ENCODE measurements at regions not wholly inside any gene's neighbourhood (a gene's known extent, or its start where the extent isn't known, plus 50 kb on each side); places are given as distances from the start of the nearest gene placed in this dataset.

GRCh38 chr16:63241497-63242028, 1205.3 kb upstream of the CDH8 start:
- in situ Hi-C loops (cut with MboI), result no loop called here
- H3K4me1 ChIP-seq (ENCODE audit: control insufficient read depth, insufficient read depth, low read length), result no peaks in the 10 kb centered on the region
- ChIA-PET SMC1A (ENCODE audit: uncharacterized antibody, unreplicated experiment) (no interaction called here), RAD21 (ENCODE audit: unreplicated experiment) (no interaction called here), CTCF (no interaction called here), POLR2A (no interaction called here)
- no peak for FAIRE-seq
- intact Hi-C loops (cut with micrococcal nuclease; ENCODE audit: unreplicated experiment), result no loop called here
- no peak for ATAC-seq
- no peaks in the 10 kb centered on the region for H3K79me2 ChIP-seq (ENCODE audit: control insufficient read depth, insufficient read depth, low read length)
- TF ChIP-seq ATF2 (IDR thresholded peaks at IDR 0.05; ENCODE audit: low read length) (no peak), NR2C1 (IDR thresholded peaks at IDR 0.05) (no peak), MLLT1 (IDR thresholded peaks at IDR 0.05) (no peak), EGR1 (IDR thresholded peaks at IDR 0.05; ENCODE audit: borderline replicate concordance in 1 of 2, low read depth in 2 of 2, low read length in 2 of 2) (no peak), IRF4 (IDR thresholded peaks at IDR 0.05; ENCODE audit: low read depth, low read length) (no peak), RAD21 (IDR thresholded peaks at IDR 0.05; ENCODE audit: insufficient read depth, low read depth, low read length) (no peak), GABPA (IDR thresholded peaks at IDR 0.05; ENCODE audit: low read depth) (no peak), IKZF1 (conservative IDR thresholded peaks at IDR 0.05) (no peak), HSF1 (IDR thresholded peaks at IDR 0.05; ENCODE audit: low read depth, low read length) (no peak)
- TF ChIP-seq, protein P1, sequence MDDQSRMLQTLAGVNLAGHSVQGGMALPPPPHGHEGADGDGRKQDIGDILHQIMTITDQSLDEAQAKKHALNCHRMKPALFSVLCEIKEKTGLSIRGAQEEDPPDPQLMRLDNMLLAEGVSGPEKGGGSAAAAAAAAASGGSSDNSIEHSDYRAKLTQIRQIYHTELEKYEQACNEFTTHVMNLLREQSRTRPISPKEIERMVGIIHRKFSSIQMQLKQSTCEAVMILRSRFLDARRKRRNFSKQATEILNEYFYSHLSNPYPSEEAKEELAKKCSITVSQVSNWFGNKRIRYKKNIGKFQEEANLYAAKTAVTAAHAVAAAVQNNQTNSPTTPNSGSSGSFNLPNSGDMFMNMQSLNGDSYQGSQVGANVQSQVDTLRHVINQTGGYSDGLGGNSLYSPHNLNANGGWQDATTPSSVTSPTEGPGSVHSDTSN (IDR thresholded peaks at IDR 0.05; ENCODE audit: insufficient replicate concordance, low read depth, low read length), result no peak
- TF ChIP-seq, protein P2, sequence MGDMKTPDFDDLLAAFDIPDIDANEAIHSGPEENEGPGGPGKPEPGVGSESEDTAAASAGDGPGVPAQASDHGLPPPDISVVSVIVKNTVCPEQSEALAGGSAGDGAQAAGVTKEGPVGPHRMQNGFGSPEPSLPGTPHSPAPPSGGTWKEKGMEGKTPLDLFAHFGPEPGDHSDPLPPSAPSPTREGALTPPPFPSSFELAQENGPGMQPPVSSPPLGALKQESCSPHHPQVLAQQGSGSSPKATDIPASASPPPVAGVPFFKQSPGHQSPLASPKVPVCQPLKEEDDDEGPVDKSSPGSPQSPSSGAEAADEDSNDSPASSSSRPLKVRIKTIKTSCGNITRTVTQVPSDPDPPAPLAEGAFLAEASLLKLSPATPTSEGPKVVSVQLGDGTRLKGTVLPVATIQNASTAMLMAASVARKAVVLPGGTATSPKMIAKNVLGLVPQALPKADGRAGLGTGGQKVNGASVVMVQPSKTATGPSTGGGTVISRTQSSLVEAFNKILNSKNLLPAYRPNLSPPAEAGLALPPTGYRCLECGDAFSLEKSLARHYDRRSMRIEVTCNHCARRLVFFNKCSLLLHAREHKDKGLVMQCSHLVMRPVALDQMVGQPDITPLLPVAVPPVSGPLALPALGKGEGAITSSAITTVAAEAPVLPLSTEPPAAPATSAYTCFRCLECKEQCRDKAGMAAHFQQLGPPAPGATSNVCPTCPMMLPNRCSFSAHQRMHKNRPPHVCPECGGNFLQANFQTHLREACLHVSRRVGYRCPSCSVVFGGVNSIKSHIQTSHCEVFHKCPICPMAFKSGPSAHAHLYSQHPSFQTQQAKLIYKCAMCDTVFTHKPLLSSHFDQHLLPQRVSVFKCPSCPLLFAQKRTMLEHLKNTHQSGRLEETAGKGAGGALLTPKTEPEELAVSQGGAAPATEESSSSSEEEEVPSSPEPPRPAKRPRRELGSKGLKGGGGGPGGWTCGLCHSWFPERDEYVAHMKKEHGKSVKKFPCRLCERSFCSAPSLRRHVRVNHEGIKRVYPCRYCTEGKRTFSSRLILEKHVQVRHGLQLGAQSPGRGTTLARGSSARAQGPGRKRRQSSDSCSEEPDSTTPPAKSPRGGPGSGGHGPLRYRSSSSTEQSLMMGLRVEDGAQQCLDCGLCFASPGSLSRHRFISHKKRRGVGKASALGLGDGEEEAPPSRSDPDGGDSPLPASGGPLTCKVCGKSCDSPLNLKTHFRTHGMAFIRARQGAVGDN (IDR thresholded peaks at IDR 0.05), result no peak
- no peak overlapping the region for H3K9ac ChIP-seq (ENCODE audit: control insufficient read depth, insufficient read depth, low read length)
- H4K20me1 ChIP-seq (ENCODE audit: control insufficient read depth, insufficient read depth), result no peaks in the 10 kb centered on the region
- H3K4me2 ChIP-seq (ENCODE audit: control insufficient read depth, insufficient read depth), result no peak overlapping the region
- no peaks in the 10 kb centered on the region for H3K36me3 ChIP-seq (ENCODE audit: control insufficient read depth in 2 of 2, insufficient read depth in 2 of 2, low read length in 1 of 2)
- 38% methylated on average over 5 of the region's 5 CpGs for WGBS (ENCODE audit: insufficient coverage, insufficient replicate concordance, low lambda C conversion rate, missing lambda C conversion rate)
- no peaks in the 10 kb centered on the region for H3K9me3 ChIP-seq (replicated peaks; ENCODE audit: control insufficient read depth, insufficient read depth, low read length)
- DNase-seq (ENCODE audit: low read depth, low spot score), result no peak
- H3K27me3 ChIP-seq (replicated peaks in 1 of 2; ENCODE audit: control insufficient read depth in 2 of 2, insufficient read depth in 2 of 2, low read length in 1 of 2), result no peaks in the 10 kb centered on the region
- BruUV-seq (replicated peaks), result no TSS peak
- no peak overlapping the region for H3K27ac ChIP-seq (ENCODE audit: control insufficient read depth, insufficient read depth)
- H2AFZ ChIP-seq (ENCODE audit: control insufficient read depth, low read depth, low read length), result no peak overlapping the region
- H3K4me3 ChIP-seq, result no peak overlapping the region
